ENCODE measurements at regions not wholly inside any gene's neighbourhood (a gene's known extent, or its start where the extent isn't known, plus 50 kb on each side); places are given as distances from the start of the nearest gene placed in this dataset.

GRCh38 chr19:30118221-30118620, 176.2 kb downstream of the URI1 start:
- no peaks in the 10 kb centered on the region for H3K27me3 ChIP-seq
- no peaks in the 10 kb centered on the region for H3K4me1 ChIP-seq
- no peak overlapping the region for H3K4me2 ChIP-seq
- no peaks in the 10 kb centered on the region for H3K36me3 ChIP-seq
- H3K9me3 ChIP-seq (replicated peaks in 1 of 11) = no peaks in the 10 kb centered on the region
- no peak overlapping the region for H3K4me3 ChIP-seq
- no peak overlapping the region for H3K27ac ChIP-seq
- H3K9ac ChIP-seq = no peak overlapping the region
- no peaks in the 10 kb centered on the region for H4K20me1 ChIP-seq
- no peak for TF ChIP-seq Cebpa-rat (IDR thresholded peaks at IDR 0.05)

GRCh38 chr19:30118760-30119159, 176.7 kb downstream of the URI1 start:
- H3K9me3 ChIP-seq (replicated peaks in 1 of 11) = no peaks in the 10 kb centered on the region
- no peaks in the 10 kb centered on the region for H3K36me3 ChIP-seq
- no peak overlapping the region for H3K4me2 ChIP-seq
- H4K20me1 ChIP-seq = no peaks in the 10 kb centered on the region
- no peak for TF ChIP-seq Cebpa-rat (IDR thresholded peaks at IDR 0.05)
- no peak overlapping the region for H3K9ac ChIP-seq
- no peak overlapping the region for H3K27ac ChIP-seq
- no peaks in the 10 kb centered on the region for H3K4me1 ChIP-seq
- no peaks in the 10 kb centered on the region for H3K27me3 ChIP-seq
- H3K4me3 ChIP-seq = no peak overlapping the region

- Histone ChIP-seq H3K9me3 (replicated peaks in 1 of 11) (no peaks in the 10 kb centered on the region), H3K9ac (no peak overlapping the region), H3K4me1 (no peaks in the 10 kb centered on the region), H3K27ac (no peak overlapping the region), H3K4me2 (no peak overlapping the region), H3K36me3 (no peaks in the 10 kb centered on the region), H4K20me1 (no peaks in the 10 kb centered on the region), H3K27me3 (no peaks in the 10 kb centered on the region), H3K4me3 (no peak overlapping the region)
- no peak for TF ChIP-seq Cebpa-rat (IDR thresholded peaks at IDR 0.05)
Measured at GRCh38 chr19:30119180-30119908, 177.3 kb downstream of the URI1 start.

GRCh38 chr19:30120860-30121484, 178.9 kb downstream of the URI1 start:
- H3K9me3 ChIP-seq (replicated peaks in 1 of 11) = no peaks in the 10 kb centered on the region

GRCh38 chr19:30122431-30122830, 180.4 kb downstream of the URI1 start:
- no peak for TF ChIP-seq Cebpa-rat (IDR thresholded peaks at IDR 0.05)
- Histone ChIP-seq H3K36me3 (no peaks in the 10 kb centered on the region), H4K20me1 (no peaks in the 10 kb centered on the region), H3K4me2 (no peak overlapping the region), H3K27ac (no peak overlapping the region), H3K4me3 (no peak overlapping the region), H3K9me3 (replicated peaks in 1 of 11) (no peaks in the 10 kb centered on the region), H3K27me3 (no peaks in the 10 kb centered on the region), H3K4me1 (no peaks in the 10 kb centered on the region), H3K9ac (no peak overlapping the region)

More at GRCh38 chr19:30120860-30121484, 178.9 kb downstream of the URI1 start:
- Histone ChIP-seq H4K20me1 (no peaks in the 10 kb centered on the region), H3K27me3 (no peaks in the 10 kb centered on the region), H3K9ac (no peak overlapping the region), H3K4me3 (no peak overlapping the region), H3K4me2 (no peak overlapping the region), H3K36me3 (no peaks in the 10 kb centered on the region), H3K27ac (no peak overlapping the region), H3K4me1 (no peaks in the 10 kb centered on the region)
- no peak for TF ChIP-seq Cebpa-rat (IDR thresholded peaks at IDR 0.05)

GRCh38 chr19:30123119-30123518, 181.1 kb downstream of the URI1 start:
- no peak for TF ChIP-seq Cebpa-rat (IDR thresholded peaks at IDR 0.05)
- Histone ChIP-seq H3K4me3 (no peak overlapping the region), H3K9me3 (replicated peaks in 1 of 11) (no peaks in the 10 kb centered on the region), H4K20me1 (no peaks in the 10 kb centered on the region), H3K4me2 (no peak overlapping the region), H3K9ac (no peak overlapping the region), H3K36me3 (no peaks in the 10 kb centered on the region), H3K27ac (no peak overlapping the region), H3K27me3 (no peaks in the 10 kb centered on the region), H3K4me1 (no peaks in the 10 kb centered on the region)

- no peak for TF ChIP-seq Cebpa-rat (IDR thresholded peaks at IDR 0.05)
- H3K4me2 ChIP-seq = no peak overlapping the region
- no peak overlapping the region for H3K27ac ChIP-seq
- no peaks in the 10 kb centered on the region for H3K9me3 ChIP-seq (replicated peaks in 1 of 11)
- H3K4me1 ChIP-seq = no peaks in the 10 kb centered on the region
- no peaks in the 10 kb centered on the region for H4K20me1 ChIP-seq
- H3K9ac ChIP-seq = no peak overlapping the region
- H3K36me3 ChIP-seq = no peaks in the 10 kb centered on the region
- H3K27me3 ChIP-seq = no peaks in the 10 kb centered on the region
- no peak overlapping the region for H3K4me3 ChIP-seq
Measured at GRCh38 chr19:30123611-30124010, 181.6 kb downstream of the URI1 start.

GRCh38 chr19:30128211-30128610, 186.2 kb downstream of the URI1 start:
- Histone ChIP-seq H4K20me1 (no peaks in the 10 kb centered on the region), H3K9me3 (replicated peaks in 1 of 11) (no peaks in the 10 kb centered on the region), H3K4me1 (no peaks in the 10 kb centered on the region), H3K36me3 (no peaks in the 10 kb centered on the region), H3K4me2 (no peak overlapping the region), H3K9ac (no peak overlapping the region), H3K27me3 (no peaks in the 10 kb centered on the region), H3K27ac (no peak overlapping the region), H3K4me3 (no peak overlapping the region)
- TF ChIP-seq Cebpa-rat (IDR thresholded peaks at IDR 0.05) = no peak

GRCh38 chr19:30130356-30131122, 188.5 kb downstream of the URI1 start:
- Histone ChIP-seq H3K36me3 (no peaks in the 10 kb centered on the region), H3K4me2 (no peak overlapping the region), H3K27me3 (no peaks in the 10 kb centered on the region), H3K4me3 (no peak overlapping the region), H3K9me3 (replicated peaks in 1 of 11) (no peaks in the 10 kb centered on the region), H3K4me1 (peaks cover 0 to 5% (median 4%) of the 10 kb centered on the region in 10 experiments; a peak in 10 of 20 replicates), H3K9ac (no peak overlapping the region), H4K20me1 (no peaks in the 10 kb centered on the region), H3K27ac (no peak overlapping the region)
- no peak for TF ChIP-seq Cebpa-rat (IDR thresholded peaks at IDR 0.05)

Data from BLaER1 treated with 17β-estradiol and CSF1 and Interleukin-3, amounts not matched to agents 10 nM and 100 nM (cell line).